H9 (cell line): ENCODE measurements at regions not wholly inside any gene's neighbourhood (a gene's known extent, or its start where the extent isn't known, plus 50 kb on each side); places are given as distances from the start of the nearest gene placed in this dataset.

Source experiments
- DNase-seq: peaks from one replicate; pipeline ENCODE4 v3.0.0-alpha.2; 2017
- H2AFZ ChIP-seq: one replicate; pipeline ENCODE4 v1.6.1; 2013; ENCODE audit warnings: mild to moderate bottlenecking, low read length, control low read depth, moderate library complexity
- H2AK5ac ChIP-seq: 2 replicates; pipeline ENCODE4 v1.6.1; 2013; ENCODE audit warnings: low read length, control low read depth, mixed read lengths; ENCODE audit not compliant: insufficient read length
- H2BK120ac ChIP-seq: one replicate; pipeline ENCODE4 v1.6.1; 2013; ENCODE audit warnings: low read depth, mild to moderate bottlenecking, low read length, control low read depth, inconsistent platforms; ENCODE audit not compliant: poor library complexity, severe bottlenecking
- H2BK12ac ChIP-seq: 2 replicates; pipeline ENCODE4 v1.6.1; 2013; ENCODE audit warnings: low read length, control low read depth, mixed read lengths, low read depth; ENCODE audit not compliant: insufficient read length
- H2BK15ac ChIP-seq: 2 replicates; pipeline ENCODE4 v1.6.1; 2013; ENCODE audit warnings: low read depth, low read length, control low read depth
- H2BK20ac ChIP-seq: one replicate; pipeline ENCODE4 v1.6.1; 2013; ENCODE audit warnings: low read depth, mild to moderate bottlenecking, low read length, control low read depth, inconsistent platforms; ENCODE audit not compliant: poor library complexity, severe bottlenecking
- H2BK5ac ChIP-seq: 2 replicates; pipeline ENCODE4 v1.6.1; 2013; ENCODE audit warnings: low read length, control low read depth, mixed read lengths; ENCODE audit not compliant: insufficient read length
- H3K14ac ChIP-seq: 2 replicates; pipeline ENCODE4 v1.6.1; 2013; ENCODE audit warnings: low read length, control low read depth; ENCODE audit not compliant: insufficient read depth
- H3K18ac ChIP-seq: 2 replicates; pipeline ENCODE4 v1.6.1; 2013; ENCODE audit warnings: low read depth, mild to moderate bottlenecking, mixed read lengths, low read length, control low read depth; ENCODE audit not compliant: insufficient read length
- H3K23ac ChIP-seq: 2 replicates; pipeline ENCODE4 v1.6.1; 2013; ENCODE audit warnings: low read length, control low read depth, mixed read lengths, low read depth; ENCODE audit not compliant: insufficient read length
- H3K23me2 ChIP-seq: 2 replicates; pipeline ENCODE4 v1.6.1; 2013; ENCODE audit warnings: low read depth, mild to moderate bottlenecking, mixed read lengths, low read length, control low read depth; ENCODE audit not compliant: insufficient read length, poor library complexity, severe bottlenecking
- H3K27ac ChIP-seq: 2 replicates; pipeline ENCODE4 v1.5.1; 2013; ENCODE audit warnings: low read length, control low read depth, mixed read lengths, low read depth; ENCODE audit not compliant: insufficient read length
- H3K27me3 ChIP-seq: 2 replicates; pipeline ENCODE4 v1.6.1; 2013; ENCODE audit warnings: low read length, control low read depth, inconsistent platforms; ENCODE audit not compliant: insufficient read depth
- H3K4ac ChIP-seq: 2 replicates; pipeline ENCODE4 v1.6.1; 2013; ENCODE audit warnings: low read depth, mild to moderate bottlenecking, control low read depth, inconsistent platforms, low read length, moderate library complexity
- H3K4me1 ChIP-seq: 2 replicates; pipeline ENCODE4 v1.6.1; 2013; ENCODE audit warnings: low read length, control low read depth, inconsistent platforms; ENCODE audit not compliant: insufficient read depth
- H3K4me2 ChIP-seq: 2 replicates; pipeline ENCODE4 v1.6.1; 2013; ENCODE audit warnings: low read length, control low read depth, mixed read lengths; ENCODE audit not compliant: insufficient read length, insufficient read depth
- H3K56ac ChIP-seq: 2 replicates; pipeline ENCODE4 v1.6.1; 2013; ENCODE audit warnings: low read depth, mild to moderate bottlenecking, mixed read lengths, low read length, control low read depth; ENCODE audit not compliant: insufficient read length
- H3K79me1 ChIP-seq: 2 replicates; pipeline ENCODE4 v1.6.1; 2013; ENCODE audit warnings: low read depth, mild to moderate bottlenecking, moderate library complexity, low read length, control low read depth, inconsistent platforms; ENCODE audit not compliant: insufficient read depth, poor library complexity, severe bottlenecking
- H3K79me2 ChIP-seq: 2 replicates; pipeline ENCODE4 v1.6.1; 2013; ENCODE audit warnings: low read length, control low read depth, inconsistent platforms; ENCODE audit not compliant: insufficient read depth
- H3K9ac ChIP-seq: 2 replicates; pipeline ENCODE4 v1.6.1; 2013; ENCODE audit warnings: low read length, control low read depth, mixed read lengths; ENCODE audit not compliant: insufficient read length; ENCODE audit errors: extremely low read depth
- H3K9me3 ChIP-seq: one replicate; pipeline ENCODE4 v1.6.1; 2013; ENCODE audit warnings: low read depth, low read length, inconsistent platforms; ENCODE audit not compliant: control insufficient read depth
- H3T11ph ChIP-seq: one replicate; pipeline ENCODE4 v1.6.1; 2013; ENCODE audit warnings: mild to moderate bottlenecking, low read length, control low read depth, inconsistent platforms
- H4K20me1 ChIP-seq: one replicate; pipeline ENCODE4 v1.6.1; 2013; ENCODE audit not compliant: control insufficient read depth, insufficient read length, insufficient read depth
- H4K5ac ChIP-seq: 2 replicates; pipeline ENCODE4 v1.6.1; 2013; ENCODE audit warnings: low read depth, mild to moderate bottlenecking, mixed read lengths, low read length, control low read depth; ENCODE audit not compliant: insufficient read length
- H4K8ac ChIP-seq: replicated peaks from 2 replicates; pipeline ENCODE4 v1.6.1; 2013; ENCODE audit warnings: low read length, control low read depth, mixed read lengths, low read depth; ENCODE audit not compliant: insufficient read length
- H4K91ac ChIP-seq: 2 replicates; pipeline ENCODE4 v1.6.1; 2013; ENCODE audit warnings: low read depth, mild to moderate bottlenecking, moderate library complexity, mixed read lengths, low read length, control low read depth; ENCODE audit not compliant: insufficient read length
- H3K27ac Mint-ChIP-seq, 3 experiments: 2 replicates in 2 of 3; 3 replicates in 1 of 3; pipeline ENCODE4 v1.8.0; 2020 to 2021; ENCODE audit warnings: mixed read lengths in 3 of 3, mild to moderate bottlenecking in 1 of 3, moderate library complexity in 1 of 3
- H3K27me3 Mint-ChIP-seq: 2 replicates; pipeline ENCODE4 v1.8.0; 2021; ENCODE audit warnings: low read depth, mild to moderate bottlenecking, moderate library complexity, mixed read lengths
- H3K36me3 Mint-ChIP-seq, 3 experiments: 2 replicates in 2 of 3; 3 replicates in 1 of 3; pipeline ENCODE4 v1.8.0; 2020 to 2021; ENCODE audit warnings: low read depth in 3 of 3, mixed read lengths in 3 of 3; ENCODE audit not compliant: insufficient read depth in 1 of 3
- H3K4me1 Mint-ChIP-seq, 2 experiments: 2 replicates each; pipeline ENCODE4 v1.8.0; 2020; ENCODE audit warnings: mixed read lengths in 2 of 2
- H3K4me3 Mint-ChIP-seq, 2 experiments: 2 replicates in 1 of 2; 3 replicates in 1 of 2; pipeline ENCODE4 v1.8.0; 2020 to 2021; ENCODE audit warnings: mild to moderate bottlenecking in 2 of 2, mixed read lengths in 2 of 2, moderate library complexity in 1 of 2
- H3K9me3 Mint-ChIP-seq, 2 experiments: 2 replicates in 1 of 2; 3 replicates in 1 of 2; pipeline ENCODE4 v1.8.0; 2020; ENCODE audit warnings: mild to moderate bottlenecking in 2 of 2, mixed read lengths in 2 of 2, moderate library complexity in 1 of 2
- CTCF ChIP-seq: fragments of 200-600 bp; sonication (generic); conservative IDR thresholded peaks from 3 replicates; pipeline ENCODE4 v1.8.0; 2021; ENCODE audit warnings: antibody characterized with exemption, mild to moderate bottlenecking
- WGBS: extraction: QIAGEN DNeasy Blood & Tissue Kit; methylation state at CpG from one replicate; pipeline ENCODE4 v1.1.7; 2013; ENCODE audit warnings: missing lambda C conversion rate, low lambda C conversion rate, mixed read lengths; ENCODE audit not compliant: insufficient read length; ENCODE audit errors: extremely low coverage; 5-methylcytosine and 5-hydroxymethylcytosine counted together

DNA sequence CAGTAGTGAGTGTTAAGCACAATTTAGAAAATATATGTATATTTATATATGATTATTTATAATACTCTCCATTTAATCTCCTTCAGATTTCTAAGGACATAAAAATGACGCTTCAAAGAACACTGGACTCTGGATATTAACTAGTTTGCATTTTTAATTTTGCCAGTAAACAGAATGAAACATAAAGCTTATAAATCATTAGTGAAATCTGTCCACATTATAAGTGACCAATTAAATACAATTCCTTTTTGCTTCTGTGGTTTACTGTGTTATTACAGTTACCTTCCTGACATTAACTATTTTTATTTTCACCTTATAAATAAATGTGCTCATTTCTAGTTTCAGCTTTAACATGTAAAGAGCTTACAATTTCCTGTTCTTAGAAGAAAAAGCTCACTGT lies 1081.1 kb upstream of the EPHA6 start:
- no peak for TF ChIP-seq CTCF
- H2BK12ac ChIP-seq = no peak overlapping the region
- H3K9ac ChIP-seq = no peak overlapping the region
- H3K4me2 ChIP-seq = no peak overlapping the region
- H3K27ac ChIP-seq = no peak overlapping the region
- no CpG with 5 or more reads among the region's 1 CpG for WGBS
- no peak overlapping the region for H2AFZ ChIP-seq
- no peaks in the 10 kb centered on the region for H3K27me3 ChIP-seq
- H3K9me3 ChIP-seq = no peaks in the 10 kb centered on the region
- no peaks in the 10 kb centered on the region for H4K20me1 ChIP-seq
- no peaks in the 10 kb centered on the region for H3K36me3 Mint-ChIP-seq
- no peaks in the 10 kb centered on the region; a peak in 1 of 5 replicates for H3K9me3 Mint-ChIP-seq
- no peaks in the 10 kb centered on the region for H3K27me3 Mint-ChIP-seq
- H2AK5ac ChIP-seq = no peak overlapping the region
- no peak overlapping the region for H4K91ac ChIP-seq
- no peak overlapping the region for H3K4ac ChIP-seq
- no peaks in the 10 kb centered on the region for H3K79me2 ChIP-seq
- no peak overlapping the region for H2BK5ac ChIP-seq
- no peaks in the 10 kb centered on the region for H3K79me1 ChIP-seq
- no peak overlapping the region for H3K14ac ChIP-seq
- no peak overlapping the region for H2BK15ac ChIP-seq
- H3K18ac ChIP-seq = no peak overlapping the region
- DNase-seq = no peak
- H2BK120ac ChIP-seq = no peak overlapping the region
- H3K4me3 Mint-ChIP-seq = no peak overlapping the region
- H3K56ac ChIP-seq = no peak overlapping the region
- H3T11ph ChIP-seq = no peak overlapping the region
- H4K5ac ChIP-seq = no peak overlapping the region
- peaks cover 6% of the 10 kb centered on the region in 2 experiments for H3K4me1 Mint-ChIP-seq
- H2BK20ac ChIP-seq = no peak overlapping the region
- no peak overlapping the region for H3K27ac Mint-ChIP-seq
- no peaks in the 10 kb centered on the region for H3K23me2 ChIP-seq
- H4K8ac ChIP-seq = no peak overlapping the region
- no peaks in the 10 kb centered on the region; the same call in 1 of the 2 replicates for H3K4me1 ChIP-seq
- no peak overlapping the region for H3K23ac ChIP-seq
